ENCODE measurements at regions not wholly inside any gene's neighbourhood (a gene's known extent, or its start where the extent isn't known, plus 50 kb on each side); places are given as distances from the start of the nearest gene placed in this dataset.

GRCh38 chr12:17652436-17652835 is 437.6 kb downstream of the RERGL start:
- no peak for TF ChIP-seq CTCF (IDR thresholded peaks at IDR 0.05; ENCODE audit: extremely low read depth, insufficient read depth, missing control alignments)
- in situ Hi-C loops (cut with MboI; ENCODE audit: low pct_unique_long_range_greater_than_20kb, low sequenced_read_pairs, unreplicated experiment): no loop called here
- no peak for DNase-seq (ENCODE audit: low spot score)

- no peak for TF ChIP-seq CTCF (IDR thresholded peaks at IDR 0.05; ENCODE audit: extremely low read depth, insufficient read depth, missing control alignments)
- in situ Hi-C loops (cut with MboI; ENCODE audit: low pct_unique_long_range_greater_than_20kb, low sequenced_read_pairs, unreplicated experiment): no loop called here
- no peak for DNase-seq (ENCODE audit: low spot score)
These were observed 447.7 kb downstream of the RERGL start for GRCh38 chr12:17642340-17642650.

- in situ Hi-C loops (cut with MboI; ENCODE audit: low pct_unique_long_range_greater_than_20kb, low sequenced_read_pairs, unreplicated experiment): no loop called here
- DNase-seq (ENCODE audit: low spot score): no peak
- no peak for TF ChIP-seq CTCF (IDR thresholded peaks at IDR 0.05; ENCODE audit: extremely low read depth, insufficient read depth, missing control alignments)
These were observed 449.4 kb downstream of the RERGL start for GRCh38 chr12:17640615-17641014.

GRCh38 chr12:17618831-17619230 is 471.2 kb downstream of the RERGL start:
- no peak for TF ChIP-seq CTCF (IDR thresholded peaks at IDR 0.05; ENCODE audit: extremely low read depth, insufficient read depth, missing control alignments)
- DNase-seq (ENCODE audit: low spot score): no peak
- in situ Hi-C loops (cut with MboI; ENCODE audit: low pct_unique_long_range_greater_than_20kb, low sequenced_read_pairs, unreplicated experiment): no loop called here

GRCh38 chr12:17609701-17610100 is 480.3 kb downstream of the RERGL start:
- no peak for DNase-seq (ENCODE audit: low spot score)
- in situ Hi-C loops (cut with MboI; ENCODE audit: low pct_unique_long_range_greater_than_20kb, low sequenced_read_pairs, unreplicated experiment): no loop called here
- no peak for TF ChIP-seq CTCF (IDR thresholded peaks at IDR 0.05; ENCODE audit: extremely low read depth, insufficient read depth, missing control alignments)

GRCh38 chr12:17609153-17609552 is 480.8 kb downstream of the RERGL start:
- no peak for TF ChIP-seq CTCF (IDR thresholded peaks at IDR 0.05; ENCODE audit: extremely low read depth, insufficient read depth, missing control alignments)
- DNase-seq (ENCODE audit: low spot score): no peak
- in situ Hi-C loops (cut with MboI; ENCODE audit: low pct_unique_long_range_greater_than_20kb, low sequenced_read_pairs, unreplicated experiment): no loop called here

- no peak for TF ChIP-seq CTCF (IDR thresholded peaks at IDR 0.05; ENCODE audit: extremely low read depth, insufficient read depth, missing control alignments)
- in situ Hi-C loops (cut with MboI; ENCODE audit: low pct_unique_long_range_greater_than_20kb, low sequenced_read_pairs, unreplicated experiment): no loop called here
- DNase-seq (ENCODE audit: low spot score): no peak
These were observed 494.9 kb downstream of the RERGL start for GRCh38 chr12:17595111-17595510.
